HEK293 (cell line): ENCODE measurements at regions not wholly inside any gene's neighbourhood (a gene's known extent, or its start where the extent isn't known, plus 50 kb on each side); places are given as distances from the start of the nearest gene placed in this dataset.

Source experiments
- CTCF ChIA-PET: fragments of 350-600 bp; formaldehyde crosslinking; extraction: SDS; loops from one replicate; lab custom pipeline; 2021; ENCODE audit warnings: antibody characterized with exemption; lab: Yijun Ruan, JAX
- POLR2A ChIA-PET: fragments of 300-600 bp; formaldehyde crosslinking; extraction: SDS; loops from one replicate; lab custom pipeline; 2020; ENCODE audit warnings: antibody characterized with exemption, inconsistent platforms; lab: Yijun Ruan, JAX
- H3K27ac ChIP-seq: fragments of 200-500 bp; sonication (Bioruptor generic); 2 replicates; pipeline ENCODE4 v1.5.1; 2014; ENCODE audit warnings: low read depth, low read length, control low read depth, inconsistent platforms; ENCODE audit errors: extremely low read depth
- H3K36me3 ChIP-seq, 2 experiments: fragments of 200-500 bp in 1 of 2; sonication (Bioruptor generic) in 1 of 2; 1 replicate in 1 of 2; 2 replicates in 1 of 2; pipeline ENCODE4 v1.5.1; 2014 to 2017; ENCODE audit warnings: inconsistent platforms in 2 of 2, low read length in 2 of 2; ENCODE audit not compliant: control insufficient read depth in 2 of 2, insufficient read depth in 1 of 2
- H3K4me1 ChIP-seq: fragments of 200-500 bp; sonication (Bioruptor generic); 2 replicates; pipeline ENCODE4 v1.5.1; 2014; ENCODE audit warnings: mild to moderate bottlenecking, low read length, inconsistent platforms; ENCODE audit not compliant: control insufficient read depth, insufficient read depth
- H3K4me3 ChIP-seq: 2 replicates; pipeline ENCODE4 v1.5.1; 2011; ENCODE audit warnings: low read depth, mild to moderate bottlenecking, control low read depth, low read length, moderate library complexity
- H3K9me3 ChIP-seq: fragments of 200-500 bp; sonication (Bioruptor generic); 2 replicates; pipeline ENCODE4 v1.5.1; 2014; ENCODE audit warnings: low read depth, low read length, inconsistent platforms; ENCODE audit not compliant: control insufficient read depth, insufficient read depth
- BCL11A ChIP-seq: fragments of 450-650 bp; formaldehyde crosslinking; IDR thresholded peaks from 2 replicates; pipeline ENCODE4 v1.5.1; 2016; ENCODE audit warnings: low read depth, missing biosample characterization, missing genetic modification characterization
- BCL11B ChIP-seq: fragments of 450-650 bp; formaldehyde crosslinking; IDR thresholded peaks from 2 replicates; pipeline ENCODE4 v1.5.1; 2016; ENCODE audit warnings: low read depth, missing biosample characterization, missing genetic modification characterization
- BCL6B ChIP-seq: fragments of 450-650 bp; formaldehyde crosslinking; IDR thresholded peaks from 2 replicates; pipeline ENCODE4 v1.5.1; 2017; ENCODE audit warnings: missing biosample characterization, missing genetic modification characterization
- MZF1 ChIP-seq: fragments of 450-650 bp; formaldehyde crosslinking; IDR thresholded peaks from 2 replicates; pipeline ENCODE4 v1.5.1; 2017; ENCODE audit warnings: missing biosample characterization, missing genetic modification characterization, borderline replicate concordance
- PRDM2 ChIP-seq: fragments of 450-650 bp; formaldehyde crosslinking; IDR thresholded peaks from 2 replicates; pipeline ENCODE4 v1.5.1; 2016; ENCODE audit warnings: missing biosample characterization, missing genetic modification characterization, borderline replicate concordance
- ZNF155 ChIP-seq: fragments of 450-650 bp; formaldehyde crosslinking; IDR thresholded peaks from 2 replicates; pipeline ENCODE4 v1.5.1; 2016; ENCODE audit warnings: missing biosample characterization, missing genetic modification characterization
- ZNF18 ChIP-seq: fragments of 450-650 bp; formaldehyde crosslinking; IDR thresholded peaks from 2 replicates; pipeline ENCODE4 v1.5.1; 2016; ENCODE audit warnings: missing biosample characterization, missing genetic modification characterization
- ZNF214 ChIP-seq: fragments of 450-650 bp; formaldehyde crosslinking; IDR thresholded peaks from 2 replicates; pipeline ENCODE4 v1.5.1; 2017; ENCODE audit warnings: missing biosample characterization, mild to moderate bottlenecking, missing genetic modification characterization, borderline replicate concordance
- ZNF221 ChIP-seq: fragments of 450-650 bp; formaldehyde crosslinking; IDR thresholded peaks from 2 replicates; pipeline ENCODE4 v1.5.1; 2017; ENCODE audit warnings: missing biosample characterization, missing genetic modification characterization, borderline replicate concordance
- ZNF274 ChIP-seq, 2 experiments: fragments of 200-500 bp in 1 of 2; fragments of 450-650 bp in 1 of 2; sonication (Bioruptor generic) in 1 of 2; formaldehyde crosslinking in 1 of 2; IDR thresholded peaks; 2 replicates each; pipeline versions ENCODE4 v1.5.1 to v1.6.1; 2014 to 2016; ENCODE audit warnings: borderline replicate concordance in 1 of 2, inconsistent platforms in 1 of 2, low read length in 1 of 2, missing biosample characterization in 1 of 2, missing genetic modification characterization in 1 of 2
- ZNF302 ChIP-seq: fragments of 450-650 bp; formaldehyde crosslinking; IDR thresholded peaks from 2 replicates; pipeline ENCODE4 v1.5.1; 2016; ENCODE audit warnings: missing biosample characterization, missing genetic modification characterization, low read depth
- ZNF311 ChIP-seq: fragments of 450-650 bp; formaldehyde crosslinking; IDR thresholded peaks from 2 replicates; pipeline ENCODE4 v1.5.1; 2017; ENCODE audit warnings: missing biosample characterization, missing genetic modification characterization, borderline replicate concordance
- ZNF366 ChIP-seq: fragments of 450-650 bp; formaldehyde crosslinking; conservative IDR thresholded peaks from 2 replicates; pipeline ENCODE4 v1.5.1; 2016; ENCODE audit warnings: missing biosample characterization, missing genetic modification characterization
- ZNF37A ChIP-seq: fragments of 450-650 bp; IDR thresholded peaks from 2 replicates; pipeline ENCODE4 v1.5.1; 2018; ENCODE audit warnings: missing biosample characterization, missing genetic modification characterization
- ZNF473 ChIP-seq: fragments of 450-650 bp; formaldehyde crosslinking; IDR thresholded peaks from 2 replicates; pipeline ENCODE4 v1.5.1; 2017; ENCODE audit warnings: missing biosample characterization, missing genetic modification characterization
- ZNF513 ChIP-seq: fragments of 450-650 bp; IDR thresholded peaks from 2 replicates; pipeline ENCODE4 v1.5.1; 2018; ENCODE audit warnings: missing biosample characterization, missing genetic modification characterization
- ZNF585B ChIP-seq: fragments of 450-650 bp; formaldehyde crosslinking; IDR thresholded peaks from 2 replicates; pipeline ENCODE4 v1.5.1; 2016; ENCODE audit warnings: missing biosample characterization, missing genetic modification characterization
- ZNF624 ChIP-seq: fragments of 450-650 bp; formaldehyde crosslinking; IDR thresholded peaks from 2 replicates; pipeline ENCODE4 v1.5.1; 2017; ENCODE audit warnings: missing biosample characterization, missing genetic modification characterization
- ZNF660 ChIP-seq: fragments of 450-650 bp; IDR thresholded peaks from 2 replicates; pipeline ENCODE4 v1.5.1; 2018; ENCODE audit warnings: missing biosample characterization, mild to moderate bottlenecking, missing genetic modification characterization
- ZNF747 ChIP-seq: fragments of 450-650 bp; formaldehyde crosslinking; IDR thresholded peaks from 2 replicates; pipeline ENCODE4 v1.5.1; 2016; ENCODE audit warnings: missing biosample characterization, missing genetic modification characterization
- ZSCAN5A ChIP-seq: fragments of 450-650 bp; formaldehyde crosslinking; IDR thresholded peaks from 2 replicates; pipeline ENCODE4 v1.5.1; 2016; ENCODE audit warnings: missing biosample characterization, missing genetic modification characterization

- CTCF ChIA-PET = no interaction called here
- Histone ChIP-seq H3K36me3 (no peaks in the 10 kb centered on the region), H3K27ac (no peak overlapping the region), H3K4me3 (no peak overlapping the region), H3K4me1 (no peaks in the 10 kb centered on the region), H3K9me3 (no peaks in the 10 kb centered on the region)
- no peak for TF ChIP-seq ZSCAN5A (tag by site-specific recombination)
- TF ChIP-seq BCL11A (tag by site-specific recombination) = no peak
- no peak for TF ChIP-seq ZNF311 (tag by site-specific recombination)
- POLR2A ChIA-PET = no interaction called here
These were observed 553.7 kb downstream of the PDCD6IP start for GRCh38 chr3:34351882-34352777.

GRCh38 chr3:34352778-34353331 lies 554.4 kb downstream of the PDCD6IP start:
- ChIA-PET POLR2A (no interaction called here), CTCF (no interaction called here)
- no peaks in the 10 kb centered on the region for H3K9me3 ChIP-seq
- H3K4me1 ChIP-seq = no peaks in the 10 kb centered on the region
- H3K36me3 ChIP-seq = no peaks in the 10 kb centered on the region
- H3K4me3 ChIP-seq = no peak overlapping the region
- H3K27ac ChIP-seq = no peak overlapping the region
- TF ChIP-seq ZNF155 (tag by site-specific recombination) (no peak), ZNF585B (tag by site-specific recombination) (no peak), BCL6B (tag by site-specific recombination) (no peak), ZNF513 (tag by site-specific recombination) (no peak), ZNF274 (IDR thresholded peaks at IDR 0.05; ENCODE audit: low read length) (no peak), ZNF274 (tag by site-specific recombination; IDR thresholded peaks at IDR 0.05; ENCODE audit: borderline replicate concordance) (no peak), ZNF302 (tag by site-specific recombination) (no peak), ZNF37A (tag by site-specific recombination) (no peak), BCL11B (tag by site-specific recombination) (no peak), ZNF747 (tag by site-specific recombination) (no peak), MZF1 (tag by site-specific recombination) (no peak), ZNF214 (tag by site-specific recombination) (no peak), ZNF18 (tag by site-specific recombination) (no peak), PRDM2 (tag by site-specific recombination) (no peak), ZNF473 (tag by site-specific recombination) (no peak), ZNF660 (no peak), ZNF221 (tag by site-specific recombination) (no peak), ZNF624 (tag by site-specific recombination) (no peak), ZNF366 (tag by site-specific recombination) (no peak)
